ENCODE measurements at regions not wholly inside any gene's neighbourhood (a gene's known extent, or its start where the extent isn't known, plus 50 kb on each side); places are given as distances from the start of the nearest gene placed in this dataset.

- Histone ChIP-seq H3K4me2 (ENCODE audit: insufficient read depth in 1 of 2, low read depth in 2 of 2, low read length in 2 of 2) (no peak overlapping the region), H3K4me1 (replicated peaks in 1 of 4; ENCODE audit: control insufficient read depth in 3 of 4, insufficient read depth in 4 of 4, low read length in 3 of 4) (no peaks in the 10 kb centered on the region), H4K20me1 (replicated peaks in 1 of 2; ENCODE audit: control insufficient read depth in 1 of 2, insufficient read depth in 2 of 2, low read length in 2 of 2) (no peaks in the 10 kb centered on the region), H3K79me1 (ENCODE audit: low read depth, low read length) (no peaks in the 10 kb centered on the region), H2BK5ac (ENCODE audit: low read depth, low read length) (no peak overlapping the region), H3K4me3 (ENCODE audit: extremely low read depth in 1 of 4, insufficient read depth in 2 of 4, low read depth in 3 of 4, low read length in 4 of 4) (no peak overlapping the region), H4K8ac (ENCODE audit: extremely low read depth, insufficient read depth, low read length) (no peak overlapping the region), H2BK120ac (replicated peaks; ENCODE audit: low read depth, low read length) (no peak overlapping the region), H3K14ac (ENCODE audit: insufficient read length) (no peak overlapping the region), H4K5ac (ENCODE audit: insufficient read length, low read depth, low read length) (no peak overlapping the region), H3K36me3 (ENCODE audit: control insufficient read depth in 2 of 4, insufficient read depth in 4 of 4, low read length in 3 of 4) (no peaks in the 10 kb centered on the region), H2BK15ac (ENCODE audit: low read length) (no peak overlapping the region), H4K91ac (replicated peaks; ENCODE audit: insufficient read length, low read length) (no peak overlapping the region), H3K27me3 (replicated peaks in 1 of 4; ENCODE audit: control insufficient read depth in 3 of 4, extremely low read depth in 1 of 4, insufficient read depth in 3 of 4, low read length in 3 of 4) (no peaks in the 10 kb centered on the region), H2BK12ac (ENCODE audit: low read depth, low read length) (no peak overlapping the region), H3K79me2 (ENCODE audit: control insufficient read depth in 1 of 2, insufficient read depth in 2 of 2, low read length in 2 of 2) (no peaks in the 10 kb centered on the region), H3K9me3 (ENCODE audit: insufficient read depth in 2 of 2, low read depth in 1 of 2, low read length in 1 of 2) (no peaks in the 10 kb centered on the region), H3K27ac (ENCODE audit: low read depth, low read length) (no peak overlapping the region), H2AK5ac (ENCODE audit: low read depth, low read length) (no peak overlapping the region), H3K9ac (replicated peaks in 1 of 4; ENCODE audit: extremely low read depth in 1 of 4, low read depth in 3 of 4, low read length in 3 of 4) (no peak overlapping the region), H3K23me2 (ENCODE audit: low read depth, low read length) (no peaks in the 10 kb centered on the region), H2AFZ (ENCODE audit: low read length) (no peak overlapping the region), H3K23ac (ENCODE audit: insufficient read length) (no peak overlapping the region), H3K56ac (replicated peaks; ENCODE audit: insufficient read length, low read depth, low read length) (no peak overlapping the region), H2BK20ac (ENCODE audit: low read length) (no peak overlapping the region), H3K18ac (ENCODE audit: extremely low read depth, low read length) (no peak overlapping the region), H3K4ac (replicated peaks; ENCODE audit: insufficient read length, low read depth, low read length) (no peak overlapping the region)
- FAIRE-seq (no peak), DNase-seq (ENCODE audit: low read depth in 1 of 2, low spot score in 2 of 2) (no peak)
- ChIA-PET POLR2A (ENCODE audit: partially characterized antibody) (no interaction called here), CTCF (ENCODE audit: partially characterized antibody) (no interaction called here)
- TF ChIP-seq CTBP2 (IDR thresholded peaks at IDR 0.05; ENCODE audit: borderline replicate concordance, insufficient read depth, insufficient read length, low read length) (no peak), KDM4A (IDR thresholded peaks at IDR 0.05; ENCODE audit: low read depth, low read length, severe bottlenecking) (no peak), CEBPB (IDR thresholded peaks at IDR 0.05; ENCODE audit: low read depth, low read length) (no peak), SAP30 (IDR thresholded peaks at IDR 0.05; ENCODE audit: insufficient read depth, insufficient replicate concordance, low read length) (no peak), CBX8 (IDR thresholded peaks at IDR 0.05; ENCODE audit: borderline replicate concordance, low read depth, low read length) (no peak), MAFK (IDR thresholded peaks at IDR 0.05; ENCODE audit: low read depth, low read length) (no peak), RAD21 (IDR thresholded peaks at IDR 0.05 in 1 of 2, conservative IDR thresholded peaks at IDR 0.05 in 1 of 2; ENCODE audit: low read depth in 2 of 2, low read length in 2 of 2) (no peak), TAF7 (optimal IDR thresholded peaks at IDR 0.05; ENCODE audit: borderline replicate concordance, low read depth, low read length) (no peak)
Observed at GRCh38 chr4:56750231-56750630, 69.1 kb upstream of the HOPX start.

Data from H1 (cell line).